Activated naive CD4-positive, alpha-beta T cell treated with anti-CD3 and anti-CD28 coated beads, Interleukin-2, amount 50 U/mL, for 16 hours (primary cell): ENCODE measurements at regions not wholly inside any gene's neighbourhood (a gene's known extent, or its start where the extent isn't known, plus 50 kb on each side); places are given as distances from the start of the nearest gene placed in this dataset.
A peak's percentile ranks its signal among the peaks of the same experiment; 100 is the strongest.

ENCODE experiments used
- DNase-seq: peaks from one replicate; pipeline ENCODE4 v3.0.0-alpha.2; 2020

GRCh38 chr1:34671887-34672286 lies 83.0 kb upstream of the GJB5 start:
- no peak for DNase-seq

- DNase-seq: peak; percentile 36
Observed at GRCh38 chr1:34681480-34682451, 73.1 kb upstream of the GJB5 start.

- DNase-seq: no peak
Observed at GRCh38 chr1:34682452-34683223, 72.2 kb upstream of the GJB5 start.

GRCh38 chr1:34683616-34684015 lies 71.2 kb upstream of the GJB5 start:
- DNase-seq: no peak

GRCh38 chr1:34684266-34684665 lies 70.6 kb upstream of the GJB5 start:
- DNase-seq: no peak

- DNase-seq: no peak
Observed at GRCh38 chr1:34685225-34685624, 69.6 kb upstream of the GJB5 start.

GRCh38 chr1:34686531-34686930 lies 68.3 kb upstream of the GJB5 start:
- DNase-seq: no peak

- no peak for DNase-seq
Observed at GRCh38 chr1:34688006-34688741, 66.7 kb upstream of the GJB5 start.

- no peak for DNase-seq
Observed at GRCh38 chr1:34690269-34690668, 64.6 kb upstream of the GJB5 start.

GRCh38 chr1:34693081-34693480 lies 61.8 kb upstream of the GJB5 start:
- no peak for DNase-seq

- no peak for DNase-seq
Observed at GRCh38 chr1:34694383-34694782, 60.5 kb upstream of the GJB5 start.

- no peak for DNase-seq
Observed at GRCh38 chr1:34695580-34695979, 59.3 kb upstream of the GJB5 start.

GRCh38 chr1:34696230-34696629 lies 58.6 kb upstream of the GJB5 start:
- DNase-seq: no peak

- no peak for DNase-seq
Observed at GRCh38 chr1:34696981-34697380, 57.9 kb upstream of the GJB5 start.

- DNase-seq: no peak
Observed at GRCh38 chr1:34697818-34698217, 57.0 kb upstream of the GJB5 start.

- DNase-seq: no peak
Observed at GRCh38 chr1:34701326-34702060, 53.4 kb upstream of the GJB5 start.
